IgD-negative memory B cell (primary cell): ENCODE measurements at regions not wholly inside any gene's neighbourhood (a gene's known extent, or its start where the extent isn't known, plus 50 kb on each side); places are given as distances from the start of the nearest gene placed in this dataset.

Source experiments
- H3K27ac Mint-ChIP-seq, 3 donors: one replicate each; pipeline ENCODE4 v1.8.0; 2020 to 2022; ENCODE audit warnings: mild to moderate bottlenecking in 3 of 3, mixed read lengths in 3 of 3, moderate library complexity in 1 of 3
- H3K27me3 Mint-ChIP-seq: one replicate; pipeline ENCODE4 v1.8.0; 2021; ENCODE audit warnings: mixed read lengths
- H3K36me3 Mint-ChIP-seq: one replicate; pipeline ENCODE4 v1.8.0; 2020; ENCODE audit warnings: mild to moderate bottlenecking, mixed read lengths
- H3K4me1 Mint-ChIP-seq, 3 donors: one replicate each; pipeline ENCODE4 v1.8.0; 2020 to 2022; ENCODE audit warnings: mixed read lengths in 3 of 3, mild to moderate bottlenecking in 1 of 3
- H3K4me3 Mint-ChIP-seq, 4 donors: one replicate each; pipeline ENCODE4 v1.8.0; 2020 to 2022; ENCODE audit warnings: mild to moderate bottlenecking in 4 of 4, mixed read lengths in 4 of 4, moderate library complexity in 3 of 4
- H3K9me3 Mint-ChIP-seq, 3 donors: one replicate each; pipeline ENCODE4 v1.8.0; 2020 to 2021; ENCODE audit warnings: mixed read lengths in 3 of 3, mild to moderate bottlenecking in 1 of 3

DNA sequence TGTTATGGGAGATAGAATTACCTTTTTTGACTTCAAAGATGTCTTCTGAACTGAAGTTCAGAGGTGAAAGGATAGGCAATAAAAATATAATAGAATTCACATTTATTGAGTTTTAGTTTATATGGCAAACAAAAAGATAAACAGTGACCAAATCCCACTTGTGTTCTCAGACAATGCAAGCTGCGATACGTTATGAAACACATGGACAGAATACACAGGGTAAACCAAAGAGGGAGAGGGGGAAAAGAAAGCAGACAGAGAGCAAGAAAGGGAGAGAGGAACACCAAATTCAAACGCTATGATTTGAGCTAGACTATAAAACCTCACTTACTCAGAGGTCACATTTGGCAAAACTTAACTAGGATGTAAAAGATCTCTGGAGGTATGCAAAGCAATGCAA lies 238.2 kb upstream of the FLRT2 start:
- H3K4me3 Mint-ChIP-seq: no peak overlapping the region
- H3K4me1 Mint-ChIP-seq: no peaks in the 10 kb centered on the region
- H3K9me3 Mint-ChIP-seq: peaks cover 0 to 18% (median 6%) of the 10 kb centered on the region in 3 donors
- no peaks in the 10 kb centered on the region for H3K27me3 Mint-ChIP-seq
- H3K27ac Mint-ChIP-seq: no peak overlapping the region
- H3K36me3 Mint-ChIP-seq: no peaks in the 10 kb centered on the region

DNA sequence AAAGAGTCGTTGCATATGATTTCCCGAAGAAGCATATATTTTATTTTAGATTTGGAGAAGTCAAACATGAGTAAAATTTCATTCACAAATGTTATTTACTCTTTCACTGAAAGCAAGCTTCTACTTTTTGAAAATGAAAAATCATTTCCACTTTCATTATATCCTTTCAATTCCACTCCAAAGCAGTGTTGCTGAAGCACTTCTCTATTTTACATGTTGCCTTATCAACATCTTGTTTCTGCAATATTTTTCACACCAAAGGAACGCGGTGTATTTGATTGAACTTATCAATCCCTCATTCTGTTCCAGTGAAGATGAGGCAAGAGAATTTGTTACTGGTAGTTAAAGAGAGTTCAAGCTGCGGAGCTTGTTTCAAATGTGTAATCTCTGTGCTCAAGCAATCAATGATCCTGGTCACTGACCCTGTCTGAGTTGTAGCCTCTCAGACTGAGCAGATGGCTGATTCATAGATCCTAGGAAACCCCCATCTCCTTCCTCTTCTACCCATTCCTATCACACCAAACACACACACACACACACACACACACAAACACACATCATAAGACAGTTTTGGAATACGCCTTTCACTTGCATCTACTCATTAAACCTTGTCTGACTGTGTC lies 236.2 kb upstream of the FLRT2 start:
- Mint-ChIP-seq H3K36me3 (no peaks in the 10 kb centered on the region), H3K4me1 (no peaks in the 10 kb centered on the region), H3K4me3 (no peak overlapping the region), H3K9me3 (peaks cover 0 to 8% (median 8%) of the 10 kb centered on the region in 3 donors), H3K27me3 (no peaks in the 10 kb centered on the region), H3K27ac (no peak overlapping the region)

DNA sequence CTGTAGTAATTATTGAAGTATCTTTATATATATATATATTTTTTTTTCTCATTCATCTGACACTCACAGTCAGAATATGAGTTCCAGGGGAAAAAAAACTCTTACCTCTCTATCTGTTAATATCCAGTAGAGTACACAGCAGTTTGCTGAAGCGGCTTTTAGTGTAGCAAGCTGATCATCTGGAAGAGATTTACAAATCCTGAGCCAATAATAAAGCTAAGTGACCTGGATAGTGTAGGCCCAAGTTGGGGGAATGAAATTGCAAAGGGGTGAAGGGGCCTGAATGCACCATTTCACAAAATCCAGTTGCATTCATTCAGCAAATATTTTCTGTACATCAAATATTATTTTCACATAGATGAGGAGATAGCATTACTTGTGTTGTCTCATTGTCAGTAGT lies 234.6 kb upstream of the FLRT2 start:
- peaks cover 7 to 17% (median 8%) of the 10 kb centered on the region in 3 donors for H3K9me3 Mint-ChIP-seq
- H3K27ac Mint-ChIP-seq: no peak overlapping the region
- H3K27me3 Mint-ChIP-seq: no peaks in the 10 kb centered on the region
- no peak overlapping the region for H3K4me3 Mint-ChIP-seq
- no peaks in the 10 kb centered on the region for H3K36me3 Mint-ChIP-seq
- no peaks in the 10 kb centered on the region for H3K4me1 Mint-ChIP-seq

DNA sequence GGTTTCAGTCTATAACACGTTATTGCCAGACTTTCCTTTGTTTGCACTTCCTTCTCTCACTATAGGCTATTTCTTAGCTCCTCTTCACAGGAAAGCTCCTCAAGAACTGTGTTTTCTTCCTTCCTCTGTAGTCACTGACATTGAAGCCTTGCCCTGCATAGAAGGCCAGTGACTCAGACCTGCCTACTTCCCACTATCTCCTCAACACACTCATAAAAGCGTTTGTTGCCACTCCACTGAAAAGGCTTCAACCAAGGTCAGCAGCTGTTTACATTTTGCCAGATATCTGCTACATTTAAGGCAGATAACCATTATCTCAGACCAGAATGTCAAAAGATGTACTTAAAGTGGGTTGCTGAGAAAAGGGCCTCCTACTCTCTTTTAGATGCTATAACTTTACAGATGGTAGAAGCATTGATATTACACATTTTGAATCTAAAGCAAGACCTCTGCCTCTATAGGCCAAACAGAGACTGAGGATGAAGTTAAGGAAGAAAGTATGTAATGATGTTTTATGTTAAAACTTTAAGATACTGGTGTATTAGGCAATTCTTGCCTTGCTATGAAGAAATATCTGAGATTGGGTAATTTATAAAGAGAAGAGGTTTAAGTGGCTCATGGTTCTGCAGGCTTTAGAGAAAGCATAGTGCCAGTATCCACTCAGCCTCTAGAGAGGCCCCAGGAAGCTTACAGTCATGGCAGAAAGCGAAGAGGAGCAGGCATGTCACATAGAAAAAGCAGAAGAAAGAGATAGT lies 233.3 kb upstream of the FLRT2 start:
- H3K36me3 Mint-ChIP-seq: no peaks in the 10 kb centered on the region
- no peaks in the 10 kb centered on the region for H3K4me1 Mint-ChIP-seq
- H3K27me3 Mint-ChIP-seq: no peaks in the 10 kb centered on the region
- no peak overlapping the region for H3K27ac Mint-ChIP-seq
- peaks cover 5 to 17% (median 7%) of the 10 kb centered on the region in 3 donors for H3K9me3 Mint-ChIP-seq
- H3K4me3 Mint-ChIP-seq: no peak overlapping the region

DNA sequence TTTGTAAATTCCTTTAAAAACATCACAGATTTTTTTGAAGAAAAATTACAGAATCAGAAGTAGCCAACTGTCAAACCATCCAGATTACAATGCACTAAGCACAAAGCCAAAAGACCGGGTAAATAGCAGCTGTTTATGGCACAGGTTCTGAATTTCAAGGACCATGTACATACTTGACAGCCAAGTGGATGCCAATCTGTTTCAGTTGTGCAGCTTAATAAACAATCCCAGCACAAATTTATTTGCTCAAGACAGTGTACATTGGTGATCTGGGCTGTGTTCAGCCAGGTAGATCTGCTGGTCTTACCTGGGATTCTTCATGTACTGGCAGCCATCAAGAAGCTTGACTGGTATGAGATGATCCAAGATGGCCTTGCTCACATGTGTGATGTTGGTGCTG lies 229.8 kb upstream of the FLRT2 start:
- Mint-ChIP-seq H3K36me3 (no peaks in the 10 kb centered on the region), H3K27ac (no peak overlapping the region), H3K27me3 (no peaks in the 10 kb centered on the region), H3K4me1 (no peaks in the 10 kb centered on the region), H3K9me3 (peaks cover 5 to 14% (median 7%) of the 10 kb centered on the region in 3 donors), H3K4me3 (no peak overlapping the region)

DNA sequence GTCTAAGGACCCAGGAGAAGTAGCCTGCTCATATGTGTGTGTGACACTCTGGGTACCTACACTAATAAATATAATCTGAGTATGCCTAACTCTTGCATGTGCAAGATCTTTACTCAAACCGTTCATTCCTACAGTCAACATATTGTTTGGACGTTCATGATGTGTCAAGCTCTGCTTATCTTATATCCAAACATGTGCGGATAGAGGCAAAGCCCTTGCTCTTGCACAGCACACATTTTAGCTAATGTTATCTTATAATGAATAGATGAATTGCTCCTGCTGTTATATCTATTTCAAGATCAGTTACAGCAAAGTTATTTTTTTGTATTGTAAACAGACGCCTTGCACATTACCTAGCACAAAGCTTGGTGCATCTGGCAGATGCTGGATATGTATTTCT lies 228.4 kb upstream of the FLRT2 start:
- Mint-ChIP-seq H3K4me3 (no peak overlapping the region), H3K27ac (no peak overlapping the region), H3K4me1 (no peaks in the 10 kb centered on the region), H3K27me3 (no peaks in the 10 kb centered on the region), H3K9me3 (peaks cover 4 to 14% (median 7%) of the 10 kb centered on the region in 3 donors), H3K36me3 (no peaks in the 10 kb centered on the region)

DNA sequence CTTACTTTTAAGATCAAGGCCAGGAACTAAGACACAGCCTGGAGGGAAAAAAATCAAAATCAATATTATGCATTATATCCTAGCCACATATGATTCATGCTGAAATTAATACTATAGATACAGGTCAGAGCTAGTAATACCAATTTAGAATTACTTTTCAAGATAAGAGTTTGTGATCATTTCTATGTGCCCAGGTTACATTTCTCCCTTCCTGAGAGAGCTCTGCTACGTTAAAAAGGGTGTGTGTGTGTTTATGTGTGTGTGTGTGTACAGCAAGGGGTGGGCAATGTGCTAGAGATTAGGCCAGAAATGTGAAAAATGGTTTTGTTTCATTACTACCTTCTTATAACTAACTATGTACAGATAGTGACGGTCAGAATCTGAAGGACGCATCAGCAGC lies 223.9 kb upstream of the FLRT2 start:
- H3K36me3 Mint-ChIP-seq: no peaks in the 10 kb centered on the region
- no peak overlapping the region for H3K4me3 Mint-ChIP-seq
- no peaks in the 10 kb centered on the region for H3K27me3 Mint-ChIP-seq
- no peak overlapping the region for H3K27ac Mint-ChIP-seq
- peaks cover 1 to 9% (median 5%) of the 10 kb centered on the region in 3 donors for H3K9me3 Mint-ChIP-seq
- no peaks in the 10 kb centered on the region for H3K4me1 Mint-ChIP-seq

DNA sequence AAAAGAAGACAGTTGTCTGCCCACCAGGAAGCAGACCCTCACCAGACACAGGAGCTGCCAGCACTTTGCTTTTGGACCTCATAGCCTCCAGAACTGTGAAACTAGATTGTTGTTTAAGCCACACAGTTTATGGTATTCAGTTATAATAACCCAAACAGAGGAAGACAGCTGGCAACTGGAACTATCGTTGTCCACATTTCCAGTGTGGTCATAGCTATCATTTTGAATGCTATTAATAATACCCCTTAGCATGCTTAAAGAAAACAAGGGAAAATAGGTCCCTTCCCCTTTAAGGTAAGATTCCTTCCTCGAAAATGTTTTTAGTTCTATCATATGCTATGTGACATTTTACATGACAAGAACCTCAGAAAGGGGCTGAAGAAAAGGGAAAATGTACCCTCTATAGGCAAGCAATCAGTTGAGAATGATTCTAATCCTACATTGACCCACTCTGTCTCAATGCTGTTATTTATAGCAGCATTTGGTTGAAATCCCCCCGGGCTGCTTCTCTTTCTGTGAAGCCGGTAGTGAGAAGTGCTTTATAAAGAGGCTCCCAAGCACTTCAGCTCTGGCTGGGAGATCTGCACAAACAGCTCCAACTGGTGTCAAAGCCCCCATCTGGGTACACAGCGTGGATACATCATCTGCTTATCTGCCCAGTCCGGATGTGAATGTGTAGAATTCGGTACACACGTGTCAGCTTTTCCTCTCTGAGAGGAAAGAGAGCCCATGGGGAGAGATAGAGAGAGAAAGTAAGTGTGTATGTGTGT lies 221.2 kb upstream of the FLRT2 start:
- H3K27me3 Mint-ChIP-seq: no peaks in the 10 kb centered on the region
- no peaks in the 10 kb centered on the region for H3K36me3 Mint-ChIP-seq
- no peak overlapping the region for H3K4me3 Mint-ChIP-seq
- H3K4me1 Mint-ChIP-seq: no peaks in the 10 kb centered on the region
- H3K27ac Mint-ChIP-seq: no peak overlapping the region
- peaks cover 1 to 5% (median 5%) of the 10 kb centered on the region in 3 donors for H3K9me3 Mint-ChIP-seq

DNA sequence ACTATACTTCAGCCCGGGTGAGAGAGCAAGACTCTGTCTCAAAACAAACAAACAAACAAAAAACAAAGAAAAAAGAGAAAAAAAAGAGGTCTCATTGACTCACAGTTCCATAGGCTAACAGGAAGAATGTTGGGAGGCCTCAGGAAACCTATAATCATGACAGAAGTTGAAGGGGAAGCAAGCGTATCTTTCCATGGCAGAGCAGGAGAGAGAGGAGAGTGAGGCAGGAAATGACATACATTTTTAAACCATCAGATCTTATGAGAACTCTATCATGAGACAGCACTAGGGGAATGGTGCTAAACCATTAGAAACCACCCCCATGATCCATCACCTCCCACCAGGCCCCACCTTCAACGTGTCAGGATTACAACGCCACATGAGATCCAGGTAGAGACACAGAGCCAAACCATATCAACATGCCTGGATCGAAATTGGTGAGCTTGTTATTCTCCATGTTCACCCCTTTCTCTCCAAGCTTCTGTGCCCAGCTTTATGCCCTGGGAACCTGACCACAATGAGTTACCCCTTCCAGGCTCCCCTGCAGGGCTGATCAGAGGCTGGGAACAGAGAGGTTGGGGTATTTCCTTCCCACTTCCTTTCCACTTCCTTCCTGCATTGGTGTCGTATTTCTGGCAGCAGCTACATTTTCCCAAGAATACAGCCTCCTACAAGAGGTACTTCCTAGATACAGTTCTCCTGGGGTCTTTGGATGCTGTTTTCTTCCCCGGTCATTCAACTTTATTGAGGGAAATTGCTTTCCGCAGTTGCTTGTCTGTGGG lies 219.3 kb upstream of the FLRT2 start:
- H3K9me3 Mint-ChIP-seq: peaks cover 1 to 5% (median 4%) of the 10 kb centered on the region in 3 donors
- H3K4me1 Mint-ChIP-seq: no peaks in the 10 kb centered on the region
- no peak overlapping the region for H3K4me3 Mint-ChIP-seq
- H3K27ac Mint-ChIP-seq: no peak overlapping the region
- no peaks in the 10 kb centered on the region for H3K36me3 Mint-ChIP-seq
- no peaks in the 10 kb centered on the region for H3K27me3 Mint-ChIP-seq

DNA sequence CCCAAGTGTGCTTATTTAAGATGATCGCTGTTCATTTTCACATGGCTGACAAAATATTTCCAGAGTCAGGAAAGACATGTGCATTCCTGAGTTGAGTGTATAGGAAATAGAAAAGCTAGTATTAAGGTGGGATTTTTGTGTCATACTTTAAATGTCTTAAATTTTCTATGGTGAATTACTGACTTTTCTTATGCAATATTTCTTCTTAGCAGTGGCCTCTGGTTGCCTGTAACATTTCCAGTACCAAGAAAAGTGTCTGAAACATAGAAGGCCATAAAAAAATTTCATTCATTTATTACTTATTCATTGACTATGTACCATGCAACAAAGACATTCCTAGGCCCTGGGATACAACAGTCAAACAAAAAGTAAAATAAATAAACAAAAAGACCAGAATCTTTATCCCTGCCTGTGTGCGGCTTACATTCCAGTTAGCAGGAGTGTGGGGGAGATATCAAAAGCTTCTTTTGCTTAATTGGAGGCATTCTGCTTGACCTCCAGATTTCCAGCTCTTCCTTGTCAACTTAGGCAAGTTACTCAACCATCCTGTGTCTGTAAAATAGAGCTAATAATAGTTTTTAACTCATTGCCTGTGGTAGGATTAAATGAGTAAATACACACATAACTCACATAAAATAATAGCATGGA lies 216.3 kb upstream of the FLRT2 start:
- Mint-ChIP-seq H3K4me3 (no peak overlapping the region), H3K27ac (no peak overlapping the region), H3K9me3 (peaks cover 1 to 4% (median 3%) of the 10 kb centered on the region in 3 donors), H3K36me3 (no peaks in the 10 kb centered on the region), H3K27me3 (no peaks in the 10 kb centered on the region), H3K4me1 (no peaks in the 10 kb centered on the region)

DNA sequence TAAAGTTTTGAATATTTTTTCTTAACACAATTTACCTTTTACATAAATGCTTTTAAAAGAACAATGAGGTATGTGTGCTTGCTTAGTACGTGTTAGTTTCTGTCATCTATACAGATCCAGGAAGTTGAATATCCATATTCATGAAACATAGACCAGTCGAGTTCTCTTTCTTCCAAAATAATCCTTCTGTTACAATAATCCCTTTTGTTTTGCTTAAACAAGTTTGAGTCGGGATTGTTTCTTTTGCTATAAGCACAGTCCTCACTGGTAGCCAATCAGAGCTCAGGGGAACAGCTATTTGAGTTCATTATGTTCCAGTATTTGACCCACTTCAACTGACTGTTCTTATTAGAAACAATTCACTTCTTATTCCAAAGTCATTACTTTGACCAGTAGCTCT lies 214.7 kb upstream of the FLRT2 start:
- Mint-ChIP-seq H3K36me3 (no peaks in the 10 kb centered on the region), H3K9me3 (peaks cover 0 to 4% (median 0%) of the 10 kb centered on the region in 3 donors), H3K27me3 (no peaks in the 10 kb centered on the region), H3K4me1 (no peaks in the 10 kb centered on the region), H3K4me3 (no peak overlapping the region), H3K27ac (no peak overlapping the region)

DNA sequence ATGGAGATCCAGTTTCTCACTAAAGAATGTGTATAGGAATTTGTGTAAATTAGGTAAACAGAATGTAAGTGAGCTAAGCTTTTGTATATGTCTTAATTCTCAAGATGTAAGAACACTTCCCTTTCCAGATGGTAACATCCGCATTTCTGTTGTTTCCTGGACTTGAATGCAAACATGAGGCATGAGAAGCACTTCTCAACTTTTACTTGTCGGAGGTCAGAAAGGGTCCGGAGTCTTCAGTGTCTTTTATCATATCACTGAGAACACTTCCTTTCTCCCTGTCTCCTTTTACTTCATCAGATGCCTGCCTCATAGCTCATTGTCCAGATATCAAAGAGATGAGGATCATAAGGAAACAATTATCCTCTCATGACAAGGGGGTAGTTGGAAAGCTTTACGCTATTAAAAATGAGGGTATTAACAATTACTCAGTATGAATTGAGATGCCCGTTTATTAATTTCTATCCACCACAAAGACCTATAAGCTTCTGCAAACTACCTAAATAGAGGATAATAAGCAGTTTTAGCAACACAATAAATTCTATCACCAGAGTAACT lies 214.1 kb upstream of the FLRT2 start:
- H3K36me3 Mint-ChIP-seq: no peaks in the 10 kb centered on the region
- H3K27me3 Mint-ChIP-seq: no peaks in the 10 kb centered on the region
- no peak overlapping the region for H3K27ac Mint-ChIP-seq
- H3K4me3 Mint-ChIP-seq: no peak overlapping the region
- H3K9me3 Mint-ChIP-seq: peaks cover 0 to 2% (median 0%) of the 10 kb centered on the region in 3 donors
- H3K4me1 Mint-ChIP-seq: no peaks in the 10 kb centered on the region

DNA sequence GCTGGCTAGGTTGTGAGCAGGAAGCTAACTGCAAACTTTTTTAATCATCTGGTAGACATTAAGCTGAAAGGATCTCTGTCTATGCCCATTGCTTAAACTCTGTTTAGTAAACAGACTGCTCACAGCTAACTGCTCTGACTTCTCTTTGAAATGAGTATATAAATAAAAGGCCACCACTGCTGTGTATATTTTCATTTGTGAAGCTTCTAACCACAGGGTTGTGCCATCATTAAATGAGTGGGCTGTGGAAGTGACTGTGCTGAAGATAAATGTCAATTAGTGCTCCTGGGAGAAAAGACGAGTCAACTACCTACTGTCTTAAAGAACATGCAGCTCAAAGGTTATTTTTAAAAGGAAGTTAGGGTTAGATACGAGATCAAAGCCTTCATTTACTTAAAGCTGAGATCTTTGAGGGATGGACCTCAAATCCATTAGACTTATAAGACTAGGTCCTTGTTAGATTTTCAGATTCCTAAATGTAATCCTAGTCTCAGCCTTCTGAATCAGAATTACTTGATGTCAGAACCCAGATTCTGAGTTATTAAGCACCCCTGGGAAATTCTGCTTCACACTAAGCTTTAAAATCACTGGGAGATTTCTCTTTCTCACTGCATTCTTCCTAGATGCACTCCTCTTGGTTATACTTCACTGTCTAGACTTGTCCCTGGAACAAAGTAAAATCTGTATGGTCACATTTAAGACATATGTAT lies 213.1 kb upstream of the FLRT2 start:
- Mint-ChIP-seq H3K4me3 (no peak overlapping the region), H3K9me3 (peaks cover 0 to 2% (median 2%) of the 10 kb centered on the region in 3 donors), H3K27me3 (no peaks in the 10 kb centered on the region), H3K27ac (no peak overlapping the region), H3K36me3 (no peaks in the 10 kb centered on the region), H3K4me1 (no peaks in the 10 kb centered on the region)
